ENCODE measurements at regions not wholly inside any gene's neighbourhood (a gene's known extent, or its start where the extent isn't known, plus 50 kb on each side); places are given as distances from the start of the nearest gene placed in this dataset.

- Histone ChIP-seq H3K9me3 (ENCODE audit: control insufficient read depth, insufficient read depth, low read length) (no peaks in the 10 kb centered on the region), H3K27me3 (ENCODE audit: control insufficient read depth, insufficient read depth, low read length) (no peaks in the 10 kb centered on the region), H3K27ac (ENCODE audit: low read depth, low read length) (no peak overlapping the region), H3K36me3 (ENCODE audit: control insufficient read depth, insufficient read depth, low read length) (no peaks in the 10 kb centered on the region), H3K4me3 (ENCODE audit: low read depth, low read length) (no peak overlapping the region), H3K4me1 (ENCODE audit: control insufficient read depth, insufficient read depth, low read length) (no peaks in the 10 kb centered on the region), H3K9ac (ENCODE audit: low read depth, low read length) (no peak overlapping the region)
Observed at GRCh38 chr9:116075191-116075590, 78.4 kb upstream of the PAPPA start.

GRCh38 chr9:116078640-116079039 is 75.0 kb upstream of the PAPPA start:
- H3K9me3 ChIP-seq (ENCODE audit: control insufficient read depth, insufficient read depth, low read length), result no peaks in the 10 kb centered on the region
- no peaks in the 10 kb centered on the region for H3K36me3 ChIP-seq (ENCODE audit: control insufficient read depth, insufficient read depth, low read length)
- H3K27ac ChIP-seq (ENCODE audit: low read depth, low read length), result no peak overlapping the region
- H3K9ac ChIP-seq (ENCODE audit: low read depth, low read length), result no peak overlapping the region
- H3K4me3 ChIP-seq (ENCODE audit: low read depth, low read length), result no peak overlapping the region
- H3K4me1 ChIP-seq (ENCODE audit: control insufficient read depth, insufficient read depth, low read length), result no peaks in the 10 kb centered on the region
- H3K27me3 ChIP-seq (ENCODE audit: control insufficient read depth, insufficient read depth, low read length), result no peaks in the 10 kb centered on the region

- Histone ChIP-seq H3K4me3 (ENCODE audit: low read depth, low read length) (no peak overlapping the region), H3K4me1 (ENCODE audit: control insufficient read depth, insufficient read depth, low read length) (no peaks in the 10 kb centered on the region), H3K9ac (ENCODE audit: low read depth, low read length) (no peak overlapping the region), H3K36me3 (ENCODE audit: control insufficient read depth, insufficient read depth, low read length) (no peaks in the 10 kb centered on the region), H3K27me3 (ENCODE audit: control insufficient read depth, insufficient read depth, low read length) (no peaks in the 10 kb centered on the region), H3K27ac (ENCODE audit: low read depth, low read length) (no peak overlapping the region), H3K9me3 (ENCODE audit: control insufficient read depth, insufficient read depth, low read length) (no peaks in the 10 kb centered on the region)
Observed at GRCh38 chr9:116080561-116080960, 73.0 kb upstream of the PAPPA start.

GRCh38 chr9:116081435-116082115 is 72.0 kb upstream of the PAPPA start:
- no peaks in the 10 kb centered on the region for H3K27me3 ChIP-seq (ENCODE audit: control insufficient read depth, insufficient read depth, low read length)
- H3K27ac ChIP-seq (ENCODE audit: low read depth, low read length), result no peak overlapping the region
- no peaks in the 10 kb centered on the region for H3K9me3 ChIP-seq (ENCODE audit: control insufficient read depth, insufficient read depth, low read length)
- no peak overlapping the region for H3K9ac ChIP-seq (ENCODE audit: low read depth, low read length)
- H3K36me3 ChIP-seq (ENCODE audit: control insufficient read depth, insufficient read depth, low read length), result no peaks in the 10 kb centered on the region
- no peaks in the 10 kb centered on the region for H3K4me1 ChIP-seq (ENCODE audit: control insufficient read depth, insufficient read depth, low read length)
- no peak overlapping the region for H3K4me3 ChIP-seq (ENCODE audit: low read depth, low read length)

GRCh38 chr9:116083837-116084236 is 69.8 kb upstream of the PAPPA start:
- H3K4me3 ChIP-seq (ENCODE audit: low read depth, low read length), result no peak overlapping the region
- H3K27ac ChIP-seq (ENCODE audit: low read depth, low read length), result no peak overlapping the region
- H3K4me1 ChIP-seq (ENCODE audit: control insufficient read depth, insufficient read depth, low read length), result no peaks in the 10 kb centered on the region
- no peaks in the 10 kb centered on the region for H3K36me3 ChIP-seq (ENCODE audit: control insufficient read depth, insufficient read depth, low read length)
- H3K27me3 ChIP-seq (ENCODE audit: control insufficient read depth, insufficient read depth, low read length), result no peaks in the 10 kb centered on the region
- H3K9ac ChIP-seq (ENCODE audit: low read depth, low read length), result no peak overlapping the region
- H3K9me3 ChIP-seq (ENCODE audit: control insufficient read depth, insufficient read depth, low read length), result no peaks in the 10 kb centered on the region

- H3K4me1 ChIP-seq (ENCODE audit: control insufficient read depth, insufficient read depth, low read length), result no peaks in the 10 kb centered on the region
- no peaks in the 10 kb centered on the region for H3K9me3 ChIP-seq (ENCODE audit: control insufficient read depth, insufficient read depth, low read length)
- H3K36me3 ChIP-seq (ENCODE audit: control insufficient read depth, insufficient read depth, low read length), result no peaks in the 10 kb centered on the region
- H3K27ac ChIP-seq (ENCODE audit: low read depth, low read length), result no peak overlapping the region
- H3K27me3 ChIP-seq (ENCODE audit: control insufficient read depth, insufficient read depth, low read length), result no peaks in the 10 kb centered on the region
- no peak overlapping the region for H3K9ac ChIP-seq (ENCODE audit: low read depth, low read length)
- H3K4me3 ChIP-seq (ENCODE audit: low read depth, low read length), result no peak overlapping the region
Observed at GRCh38 chr9:116084497-116084896, 69.1 kb upstream of the PAPPA start.

GRCh38 chr9:116087246-116087645 is 66.3 kb upstream of the PAPPA start:
- H3K27me3 ChIP-seq (ENCODE audit: control insufficient read depth, insufficient read depth, low read length), result no peaks in the 10 kb centered on the region
- H3K36me3 ChIP-seq (ENCODE audit: control insufficient read depth, insufficient read depth, low read length), result no peaks in the 10 kb centered on the region
- H3K9me3 ChIP-seq (ENCODE audit: control insufficient read depth, insufficient read depth, low read length), result no peaks in the 10 kb centered on the region
- H3K9ac ChIP-seq (ENCODE audit: low read depth, low read length), result no peak overlapping the region
- no peak overlapping the region for H3K4me3 ChIP-seq (ENCODE audit: low read depth, low read length)
- H3K27ac ChIP-seq (ENCODE audit: low read depth, low read length), result no peak overlapping the region
- no peaks in the 10 kb centered on the region for H3K4me1 ChIP-seq (ENCODE audit: control insufficient read depth, insufficient read depth, low read length)

GRCh38 chr9:116087751-116088194 is 65.8 kb upstream of the PAPPA start:
- Histone ChIP-seq H3K36me3 (ENCODE audit: control insufficient read depth, insufficient read depth, low read length) (no peaks in the 10 kb centered on the region), H3K27me3 (ENCODE audit: control insufficient read depth, insufficient read depth, low read length) (no peaks in the 10 kb centered on the region), H3K4me3 (ENCODE audit: low read depth, low read length) (no peak overlapping the region), H3K9ac (ENCODE audit: low read depth, low read length) (no peak overlapping the region), H3K4me1 (ENCODE audit: control insufficient read depth, insufficient read depth, low read length) (no peaks in the 10 kb centered on the region), H3K9me3 (ENCODE audit: control insufficient read depth, insufficient read depth, low read length) (no peaks in the 10 kb centered on the region), H3K27ac (ENCODE audit: low read depth, low read length) (no peak overlapping the region)

- H3K9ac ChIP-seq (ENCODE audit: low read depth, low read length), result no peak overlapping the region
- H3K27me3 ChIP-seq (ENCODE audit: control insufficient read depth, insufficient read depth, low read length), result no peaks in the 10 kb centered on the region
- no peaks in the 10 kb centered on the region for H3K4me1 ChIP-seq (ENCODE audit: control insufficient read depth, insufficient read depth, low read length)
- no peaks in the 10 kb centered on the region for H3K36me3 ChIP-seq (ENCODE audit: control insufficient read depth, insufficient read depth, low read length)
- no peak overlapping the region for H3K27ac ChIP-seq (ENCODE audit: low read depth, low read length)
- no peaks in the 10 kb centered on the region for H3K9me3 ChIP-seq (ENCODE audit: control insufficient read depth, insufficient read depth, low read length)
- H3K4me3 ChIP-seq (ENCODE audit: low read depth, low read length), result no peak overlapping the region
Observed at GRCh38 chr9:116088396-116088795, 65.2 kb upstream of the PAPPA start.

GRCh38 chr9:116090030-116090770 is 63.4 kb upstream of the PAPPA start:
- no peaks in the 10 kb centered on the region for H3K9me3 ChIP-seq (ENCODE audit: control insufficient read depth, insufficient read depth, low read length)
- H3K4me1 ChIP-seq (ENCODE audit: control insufficient read depth, insufficient read depth, low read length), result no peaks in the 10 kb centered on the region
- H3K27ac ChIP-seq (ENCODE audit: low read depth, low read length), result no peak overlapping the region
- no peak overlapping the region for H3K9ac ChIP-seq (ENCODE audit: low read depth, low read length)
- no peak overlapping the region for H3K4me3 ChIP-seq (ENCODE audit: low read depth, low read length)
- no peaks in the 10 kb centered on the region for H3K27me3 ChIP-seq (ENCODE audit: control insufficient read depth, insufficient read depth, low read length)
- no peaks in the 10 kb centered on the region for H3K36me3 ChIP-seq (ENCODE audit: control insufficient read depth, insufficient read depth, low read length)

- H3K4me1 ChIP-seq (ENCODE audit: control insufficient read depth, insufficient read depth, low read length), result peaks cover 7% of the 10 kb centered on the region
- H3K4me3 ChIP-seq (ENCODE audit: low read depth, low read length), result no peak overlapping the region
- H3K27me3 ChIP-seq (ENCODE audit: control insufficient read depth, insufficient read depth, low read length), result no peaks in the 10 kb centered on the region
- no peak overlapping the region for H3K9ac ChIP-seq (ENCODE audit: low read depth, low read length)
- no peaks in the 10 kb centered on the region for H3K9me3 ChIP-seq (ENCODE audit: control insufficient read depth, insufficient read depth, low read length)
- H3K36me3 ChIP-seq (ENCODE audit: control insufficient read depth, insufficient read depth, low read length), result no peaks in the 10 kb centered on the region
- H3K27ac ChIP-seq (ENCODE audit: low read depth, low read length), result no peak overlapping the region
Observed at GRCh38 chr9:116094846-116095245, 58.7 kb upstream of the PAPPA start.

Data from HUES48 (cell line).